Astrocyte of the cerebellum (primary cell): ENCODE measurements at regions not wholly inside any gene's neighbourhood (a gene's known extent, or its start where the extent isn't known, plus 50 kb on each side); places are given as distances from the start of the nearest gene placed in this dataset.

Experiments
- DNase-seq: peaks from one replicate; pipeline ENCODE4 v3.0.0-alpha.2; 2011; ENCODE audit warnings: low read depth
- H3K4me3 ChIP-seq: 2 replicates; pipeline ENCODE4 v1.5.1; 2011; ENCODE audit warnings: mild to moderate bottlenecking, low read depth, low read length, moderate library complexity
- CTCF ChIP-seq: IDR thresholded peaks from 2 replicates; pipeline ENCODE4 v1.5.1; 2012; ENCODE audit warnings: low read length, low read depth, moderate library complexity, mild to moderate bottlenecking; ENCODE audit errors: missing control alignments
- in situ Hi-C: cut with HindIII; loops from 2 replicates; pipeline ENCODE4 v1.10.0; 2017; ENCODE audit warnings: low sequenced_read_pairs

- in situ Hi-C loops, result no loop called here
- TF ChIP-seq CTCF, result no peak
- no peak overlapping the region for H3K4me3 ChIP-seq
- no peak for DNase-seq
Measured at GRCh38 chr9:626596-626995, 214.9 kb upstream of the DMRT1 start.

GRCh38 chr9:627336-627970, 214.0 kb upstream of the DMRT1 start:
- in situ Hi-C loops, result no loop called here
- DNase-seq, result no peak
- TF ChIP-seq CTCF, result no peak
- no peak overlapping the region for H3K4me3 ChIP-seq

GRCh38 chr9:629146-629545, 212.4 kb upstream of the DMRT1 start:
- H3K4me3 ChIP-seq, result no peak overlapping the region
- TF ChIP-seq CTCF, result no peak
- DNase-seq, result no peak
- in situ Hi-C loops, result no loop called here

- in situ Hi-C loops, result no loop called here
- no peak for DNase-seq
- no peak overlapping the region for H3K4me3 ChIP-seq
- no peak for TF ChIP-seq CTCF
Measured at GRCh38 chr9:630817-631216, 210.7 kb upstream of the DMRT1 start.

- no peak for TF ChIP-seq CTCF
Measured at GRCh38 chr9:631596-631995, 209.9 kb upstream of the DMRT1 start.

GRCh38 chr9:633461-633860, 208.0 kb upstream of the DMRT1 start:
- in situ Hi-C loops, result no loop called here

More at GRCh38 chr9:631596-631995, 209.9 kb upstream of the DMRT1 start:
- no peak overlapping the region for H3K4me3 ChIP-seq
- in situ Hi-C loops, result no loop called here
- DNase-seq, result peak; percentile 37

More at GRCh38 chr9:633461-633860, 208.0 kb upstream of the DMRT1 start:
- no peak for DNase-seq
- TF ChIP-seq CTCF, result no peak
- H3K4me3 ChIP-seq, result no peak overlapping the region
